Activated CD4-positive, CD25-positive, alpha-beta regulatory T cell treated with anti-CD3 and anti-CD28 coated beads, Interleukin-2, amount 50 U/mL, for 24 hours (primary cell): ENCODE measurements at regions not wholly inside any gene's neighbourhood (a gene's known extent, or its start where the extent isn't known, plus 50 kb on each side); places are given as distances from the start of the nearest gene placed in this dataset.

Experiments used
- ATAC-seq, 2 donors: fragments of 150-1000 bp; cut with Tn5 transposase; one replicate each; pipeline ENCODE4 v1.10.0; 2021; ENCODE audit warnings: mild to moderate bottlenecking in 1 of 2, moderate library complexity in 1 of 2

DNA sequence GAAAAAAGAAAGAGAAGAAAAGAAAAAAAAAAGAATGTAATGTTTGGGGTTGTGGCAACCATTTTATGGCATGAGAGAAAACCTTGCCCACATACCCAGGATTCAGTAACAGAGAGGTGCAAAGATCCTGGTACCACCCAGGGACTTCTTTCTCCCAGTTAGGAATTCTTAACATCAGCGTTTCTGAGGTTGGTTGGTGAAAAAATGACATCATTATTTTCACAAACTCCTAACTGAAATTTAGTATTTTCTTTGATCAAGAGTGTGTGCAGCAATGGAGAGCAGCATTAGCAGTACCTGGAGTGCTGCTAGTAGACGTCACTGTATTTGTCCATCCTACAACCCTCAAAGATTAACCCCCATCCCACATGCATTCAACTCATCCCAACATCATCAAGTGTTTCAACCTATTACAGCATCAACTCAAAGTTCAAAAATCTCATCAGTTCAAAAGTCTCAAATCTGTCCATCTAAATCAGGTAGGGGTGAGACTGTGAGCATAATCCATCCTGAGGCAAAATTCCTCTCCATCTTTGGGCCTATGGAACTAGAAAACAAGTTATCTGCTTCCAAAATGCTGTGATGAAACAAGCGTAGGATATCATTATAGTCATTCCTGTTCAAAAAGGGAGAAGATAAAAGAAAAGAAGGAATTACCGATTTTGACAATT is 60.1 kb upstream of the MSX2 start:
- no peak for ATAC-seq

DNA sequence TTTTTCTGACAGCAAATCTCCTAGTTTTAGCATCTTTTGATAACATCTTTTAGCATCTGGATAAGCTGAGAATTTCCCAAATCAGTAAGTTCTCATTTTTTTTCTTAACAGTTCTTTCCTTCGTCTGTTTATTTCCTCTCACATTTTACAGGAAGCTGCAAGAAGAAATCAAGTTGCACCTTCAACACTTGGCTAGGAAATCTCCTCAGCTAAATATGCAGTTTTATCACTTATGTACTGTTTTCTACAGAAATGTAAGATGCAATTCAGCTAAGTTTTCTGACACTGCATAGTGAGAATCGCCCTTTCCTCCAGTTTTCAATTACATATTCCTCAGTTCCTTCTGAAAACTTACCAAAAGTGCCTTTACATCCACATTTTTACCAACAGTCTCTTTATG is 59.0 kb upstream of the MSX2 start:
- ATAC-seq, result no peak

DNA sequence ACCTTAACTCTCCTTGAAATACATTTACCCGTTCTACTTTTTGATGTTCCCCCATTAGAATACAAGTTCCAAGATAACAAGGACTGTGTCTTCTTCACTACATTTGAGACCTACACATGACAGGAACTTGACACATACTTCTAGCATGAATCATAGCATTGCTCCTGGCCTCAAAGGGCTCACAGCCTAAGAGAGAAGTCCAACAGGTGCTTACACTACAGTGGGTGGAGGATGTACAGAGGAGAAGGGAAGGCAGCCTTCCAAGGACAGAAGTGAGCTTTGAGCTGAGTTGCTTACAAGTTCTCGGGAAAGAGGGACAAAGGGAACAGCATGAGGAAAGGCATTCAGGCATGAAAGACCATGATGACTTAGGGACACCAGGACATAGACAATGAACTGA is 56.9 kb upstream of the MSX2 start:
- ATAC-seq, result no peak

GRCh38 chr5:174668349-174668748 is 56.0 kb upstream of the MSX2 start:
- ATAC-seq, result no peak
